GM12878 (cell line): ENCODE measurements at regions not wholly inside any gene's neighbourhood (a gene's known extent, or its start where the extent isn't known, plus 50 kb on each side); places are given as distances from the start of the nearest gene placed in this dataset.

Experiments used
- CREB1 ChIP-seq: IDR thresholded peaks from 2 replicates; pipeline ENCODE4 v1.6.1; 2012; ENCODE audit warnings: low read depth, mild to moderate bottlenecking, inconsistent platforms
- EZH2 ChIP-seq: IDR thresholded peaks from 2 replicates; pipeline ENCODE4 v1.6.1; 2012; ENCODE audit warnings: low read depth, mild to moderate bottlenecking, control low read depth, inconsistent platforms, low read length, borderline replicate concordance; ENCODE audit not compliant: control insufficient read depth
- POLR2A ChIP-seq: IDR thresholded peaks from 2 replicates; pipeline ENCODE4 v1.6.1; 2011; ENCODE audit warnings: low read depth, mild to moderate bottlenecking, low read length
- POLR2AphosphoS5 ChIP-seq: IDR thresholded peaks from 2 replicates; pipeline ENCODE4 v1.6.1; 2011; ENCODE audit warnings: mild to moderate bottlenecking, low read length, inconsistent platforms
- TF ChIP-seq, protein P1 (sequence below), 3 experiments: IDR thresholded peaks in 2 of 3; conservative IDR thresholded peaks in 1 of 3; 2 replicates each; pipeline ENCODE4 v1.5.1; 2011; ENCODE audit warnings: low read depth in 3 of 3, low read length in 3 of 3, mild to moderate bottlenecking in 3 of 3, control low read depth in 2 of 3, moderate library complexity in 2 of 3, inconsistent platforms in 1 of 3, mixed read lengths in 1 of 3; ENCODE audit not compliant: control insufficient read depth in 2 of 3, insufficient read depth in 1 of 3; ENCODE audit errors: extremely low read depth in 1 of 3

GRCh38 chr12:58368001-58368400, 426.6 kb downstream of the ATP23 start:
- TF ChIP-seq POLR2A (no peak), POLR2AphosphoS5 (no peak), EZH2 (no peak), CREB1 (no peak)
- TF ChIP-seq, protein P1, sequence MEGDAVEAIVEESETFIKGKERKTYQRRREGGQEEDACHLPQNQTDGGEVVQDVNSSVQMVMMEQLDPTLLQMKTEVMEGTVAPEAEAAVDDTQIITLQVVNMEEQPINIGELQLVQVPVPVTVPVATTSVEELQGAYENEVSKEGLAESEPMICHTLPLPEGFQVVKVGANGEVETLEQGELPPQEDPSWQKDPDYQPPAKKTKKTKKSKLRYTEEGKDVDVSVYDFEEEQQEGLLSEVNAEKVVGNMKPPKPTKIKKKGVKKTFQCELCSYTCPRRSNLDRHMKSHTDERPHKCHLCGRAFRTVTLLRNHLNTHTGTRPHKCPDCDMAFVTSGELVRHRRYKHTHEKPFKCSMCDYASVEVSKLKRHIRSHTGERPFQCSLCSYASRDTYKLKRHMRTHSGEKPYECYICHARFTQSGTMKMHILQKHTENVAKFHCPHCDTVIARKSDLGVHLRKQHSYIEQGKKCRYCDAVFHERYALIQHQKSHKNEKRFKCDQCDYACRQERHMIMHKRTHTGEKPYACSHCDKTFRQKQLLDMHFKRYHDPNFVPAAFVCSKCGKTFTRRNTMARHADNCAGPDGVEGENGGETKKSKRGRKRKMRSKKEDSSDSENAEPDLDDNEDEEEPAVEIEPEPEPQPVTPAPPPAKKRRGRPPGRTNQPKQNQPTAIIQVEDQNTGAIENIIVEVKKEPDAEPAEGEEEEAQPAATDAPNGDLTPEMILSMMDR (IDR thresholded peaks at IDR 0.05 in 2 of 3, conservative IDR thresholded peaks at IDR 0.05 in 1 of 3; ENCODE audit: control insufficient read depth in 2 of 3, extremely low read depth in 1 of 3, insufficient read depth in 1 of 3, low read depth in 3 of 3, low read length in 3 of 3): no peak
